ENCODE measurements at regions not wholly inside any gene's neighbourhood (a gene's known extent, or its start where the extent isn't known, plus 50 kb on each side); places are given as distances from the start of the nearest gene placed in this dataset.
A peak's percentile ranks its signal among the peaks of the same experiment; 100 is the strongest.

GRCh38 chr11:13183094-13183825, 94.3 kb upstream of the BMAL1 start:
- peak; percentile 28 for DNase-seq (ENCODE audit: low read depth)
- TF ChIP-seq, protein P1, sequence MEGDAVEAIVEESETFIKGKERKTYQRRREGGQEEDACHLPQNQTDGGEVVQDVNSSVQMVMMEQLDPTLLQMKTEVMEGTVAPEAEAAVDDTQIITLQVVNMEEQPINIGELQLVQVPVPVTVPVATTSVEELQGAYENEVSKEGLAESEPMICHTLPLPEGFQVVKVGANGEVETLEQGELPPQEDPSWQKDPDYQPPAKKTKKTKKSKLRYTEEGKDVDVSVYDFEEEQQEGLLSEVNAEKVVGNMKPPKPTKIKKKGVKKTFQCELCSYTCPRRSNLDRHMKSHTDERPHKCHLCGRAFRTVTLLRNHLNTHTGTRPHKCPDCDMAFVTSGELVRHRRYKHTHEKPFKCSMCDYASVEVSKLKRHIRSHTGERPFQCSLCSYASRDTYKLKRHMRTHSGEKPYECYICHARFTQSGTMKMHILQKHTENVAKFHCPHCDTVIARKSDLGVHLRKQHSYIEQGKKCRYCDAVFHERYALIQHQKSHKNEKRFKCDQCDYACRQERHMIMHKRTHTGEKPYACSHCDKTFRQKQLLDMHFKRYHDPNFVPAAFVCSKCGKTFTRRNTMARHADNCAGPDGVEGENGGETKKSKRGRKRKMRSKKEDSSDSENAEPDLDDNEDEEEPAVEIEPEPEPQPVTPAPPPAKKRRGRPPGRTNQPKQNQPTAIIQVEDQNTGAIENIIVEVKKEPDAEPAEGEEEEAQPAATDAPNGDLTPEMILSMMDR (IDR thresholded peaks at IDR 0.05; ENCODE audit: low read depth, low read length), result peak; percentile 46
- TF ChIP-seq, protein P2, sequence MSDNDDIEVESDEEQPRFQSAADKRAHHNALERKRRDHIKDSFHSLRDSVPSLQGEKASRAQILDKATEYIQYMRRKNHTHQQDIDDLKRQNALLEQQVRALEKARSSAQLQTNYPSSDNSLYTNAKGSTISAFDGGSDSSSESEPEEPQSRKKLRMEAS (IDR thresholded peaks at IDR 0.05; ENCODE audit: low read depth, low read length), result no peak
- TF ChIP-seq POLR2A (IDR thresholded peaks at IDR 0.05; ENCODE audit: extremely low read depth, insufficient read length), result no peak
- TF ChIP-seq MYC (IDR thresholded peaks at IDR 0.05; ENCODE audit: low read depth, low read length), result no peak
- H3K4me3 ChIP-seq (ENCODE audit: low read depth, low read length), result no peak overlapping the region

DNA sequence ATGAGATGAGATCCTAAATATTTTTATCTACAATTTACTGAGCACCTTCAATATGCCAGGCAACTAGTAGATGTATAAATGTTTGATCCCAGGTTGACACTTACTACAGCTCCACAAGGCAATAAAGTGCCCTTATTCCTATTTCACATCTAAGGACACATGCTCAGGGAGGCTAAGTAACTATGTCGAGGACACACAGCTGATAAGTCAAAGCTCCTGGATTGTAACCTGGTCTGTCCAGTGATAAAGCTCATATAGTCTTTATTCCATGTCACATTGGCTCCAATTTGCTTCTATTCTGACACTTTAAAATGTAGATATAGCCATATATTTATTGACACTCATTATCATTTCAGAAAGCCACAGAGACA, 93.8 kb upstream of the BMAL1 start:
- DNase-seq (ENCODE audit: low read depth), result no peak
- H3K4me3 ChIP-seq (ENCODE audit: low read depth, low read length), result no peak overlapping the region
- TF ChIP-seq, protein P1 (IDR thresholded peaks at IDR 0.05; ENCODE audit: low read depth, low read length), result no peak
- TF ChIP-seq POLR2A (IDR thresholded peaks at IDR 0.05; ENCODE audit: extremely low read depth, insufficient read length), result no peak
- no peak for TF ChIP-seq MYC (IDR thresholded peaks at IDR 0.05; ENCODE audit: low read depth, low read length)
- TF ChIP-seq, protein P2 (IDR thresholded peaks at IDR 0.05; ENCODE audit: low read depth, low read length), result no peak

GRCh38 chr11:13184295-13184794, 93.2 kb upstream of the BMAL1 start:
- TF ChIP-seq, protein P1 (IDR thresholded peaks at IDR 0.05; ENCODE audit: low read depth, low read length), result no peak
- TF ChIP-seq POLR2A (IDR thresholded peaks at IDR 0.05; ENCODE audit: extremely low read depth, insufficient read length) (no peak), MYC (IDR thresholded peaks at IDR 0.05; ENCODE audit: low read depth, low read length) (no peak)
- TF ChIP-seq, protein P2 (IDR thresholded peaks at IDR 0.05; ENCODE audit: low read depth, low read length), result no peak
- no peak for DNase-seq (ENCODE audit: low read depth)
- H3K4me3 ChIP-seq (ENCODE audit: low read depth, low read length), result no peak overlapping the region

GRCh38 chr11:13188179-13188578, 89.4 kb upstream of the BMAL1 start:
- no peak for DNase-seq (ENCODE audit: low read depth)
- H3K4me3 ChIP-seq (ENCODE audit: low read depth, low read length), result no peak overlapping the region
- TF ChIP-seq POLR2A (IDR thresholded peaks at IDR 0.05; ENCODE audit: extremely low read depth, insufficient read length) (no peak), MYC (IDR thresholded peaks at IDR 0.05; ENCODE audit: low read depth, low read length) (no peak)
- TF ChIP-seq, protein P2 (IDR thresholded peaks at IDR 0.05; ENCODE audit: low read depth, low read length), result no peak
- TF ChIP-seq, protein P1 (IDR thresholded peaks at IDR 0.05; ENCODE audit: low read depth, low read length), result no peak

DNA sequence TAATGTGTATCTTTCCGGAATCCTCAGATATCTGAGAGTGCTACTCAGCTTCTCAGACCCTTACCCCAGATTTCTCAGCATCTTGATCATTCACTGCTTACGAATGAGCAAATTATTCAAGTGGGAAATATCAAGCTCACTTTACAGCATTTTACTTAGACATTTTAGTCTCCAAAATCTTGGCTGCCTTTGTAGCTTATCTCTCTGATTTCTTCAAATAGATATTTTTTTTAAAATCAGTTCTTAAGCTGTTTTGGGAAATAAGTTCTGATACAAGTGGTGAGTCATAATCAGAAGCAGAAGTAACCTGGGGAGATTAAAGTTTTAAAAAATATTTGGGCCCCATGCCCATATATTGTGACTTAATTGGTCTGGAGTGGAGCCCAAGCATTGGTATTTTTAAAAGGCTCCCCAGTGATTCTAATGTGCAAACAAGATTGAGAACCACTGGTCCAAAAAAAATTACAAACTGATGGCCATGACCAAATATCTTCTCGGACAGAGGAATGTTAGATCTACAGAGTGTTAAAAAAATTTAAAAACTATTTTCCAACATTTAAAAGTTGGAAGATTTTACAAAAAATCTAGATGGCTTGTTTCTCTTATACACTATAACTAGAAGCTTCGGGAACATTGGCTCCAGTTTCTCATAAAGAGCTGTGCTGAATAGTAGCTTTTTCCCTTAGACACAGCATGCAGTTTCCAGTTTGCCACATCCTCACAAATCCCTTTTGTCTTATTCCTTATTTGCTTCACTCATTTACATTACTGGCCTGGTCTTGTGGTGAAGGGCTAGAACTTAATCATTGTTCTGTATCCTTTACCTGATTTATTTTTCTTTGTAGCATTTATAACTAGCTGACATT, 87.8 kb upstream of the BMAL1 start:
- TF ChIP-seq, protein P2 (IDR thresholded peaks at IDR 0.05; ENCODE audit: low read depth, low read length), result no peak
- TF ChIP-seq, protein P1 (IDR thresholded peaks at IDR 0.05; ENCODE audit: low read depth, low read length), result no peak
- TF ChIP-seq POLR2A (IDR thresholded peaks at IDR 0.05; ENCODE audit: extremely low read depth, insufficient read length) (no peak), MYC (IDR thresholded peaks at IDR 0.05; ENCODE audit: low read depth, low read length) (no peak)
- DNase-seq (ENCODE audit: low read depth), result no peak
- no peak overlapping the region for H3K4me3 ChIP-seq (ENCODE audit: low read depth, low read length)
